ENCODE measurements at regions not wholly inside any gene's neighbourhood (a gene's known extent, or its start where the extent isn't known, plus 50 kb on each side); places are given as distances from the start of the nearest gene placed in this dataset.
"Not testable (repeated sequence)": the region's sequence is repeated elsewhere in the genome, so short reads cannot be mapped to it uniquely, and the experiment has no call there.

DNA sequence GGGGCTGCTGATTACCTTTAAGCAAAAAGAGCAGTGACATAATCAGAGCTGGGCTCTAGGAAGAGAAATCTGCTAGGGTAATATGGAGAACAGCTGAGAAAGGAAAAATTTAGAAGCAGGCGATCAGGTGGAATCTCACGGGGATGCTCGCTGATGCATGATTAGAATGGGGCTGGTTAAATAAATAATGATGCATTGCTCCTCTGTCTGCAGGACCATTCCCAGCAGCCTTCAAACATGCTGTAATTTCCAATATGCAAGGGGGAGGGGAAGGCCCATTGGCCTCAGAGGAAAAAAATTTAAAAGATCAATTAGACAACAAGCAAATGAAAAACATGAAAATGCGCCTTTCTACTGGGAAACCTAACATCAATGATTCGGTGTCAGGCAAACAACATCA is 65.6 kb upstream of the C10orf90 start:
- no peak overlapping the region for H3K27ac ChIP-seq (ENCODE audit: low read depth in 1 of 2, low read length in 1 of 2)
- peaks cover 0 to 2% of the 10 kb centered on the region in 2 donors for H3K9me3 ChIP-seq (ENCODE audit: control insufficient read depth in 2 of 2, insufficient read depth in 1 of 2, low read length in 1 of 2)
- no peaks in the 10 kb centered on the region for H3K36me3 ChIP-seq (ENCODE audit: control insufficient read depth in 2 of 2, insufficient read depth in 2 of 2, low read length in 1 of 2)
- 95% methylated on average over 5 of the region's 5 CpGs for WGBS
- H3K4me1 ChIP-seq (ENCODE audit: control insufficient read depth in 2 of 2, insufficient read depth in 2 of 2, low read length in 2 of 2) = peaks cover 0 to 3% of the 10 kb centered on the region in 2 donors
- no peak for DNase-seq (ENCODE audit: low read depth in 6 of 9, low spot score in 9 of 9)
- no peak overlapping the region for H3K4me3 ChIP-seq (ENCODE audit: low read length in 2 of 2)
- H3K27me3 ChIP-seq (ENCODE audit: control insufficient read depth in 2 of 2, insufficient read depth in 1 of 2, low read length in 1 of 2) = no peaks in the 10 kb centered on the region

- Histone ChIP-seq H3K27ac (ENCODE audit: low read depth in 1 of 2, low read length in 1 of 2) (no peak overlapping the region), H3K4me3 (ENCODE audit: low read length in 2 of 2) (no peak overlapping the region), H3K27me3 (ENCODE audit: control insufficient read depth in 2 of 2, insufficient read depth in 1 of 2, low read length in 1 of 2) (no peaks in the 10 kb centered on the region), H3K36me3 (ENCODE audit: control insufficient read depth in 2 of 2, insufficient read depth in 2 of 2, low read length in 1 of 2) (no peaks in the 10 kb centered on the region), H3K9me3 (ENCODE audit: control insufficient read depth in 2 of 2, insufficient read depth in 1 of 2, low read length in 1 of 2) (peaks cover 0 to 2% of the 10 kb centered on the region in 2 donors), H3K4me1 (ENCODE audit: control insufficient read depth in 2 of 2, insufficient read depth in 2 of 2, low read length in 2 of 2) (peaks cover 0 to 3% of the 10 kb centered on the region in 2 donors)
- WGBS = 85% methylated on average over 2 of the region's 2 CpGs
- no peak for DNase-seq (ENCODE audit: low read depth in 6 of 9, low spot score in 9 of 9)
Observed at GRCh38 chr10:126736727-126737126, 66.2 kb upstream of the C10orf90 start.

- Histone ChIP-seq H3K9me3 (ENCODE audit: control insufficient read depth in 2 of 2, insufficient read depth in 1 of 2, low read length in 1 of 2) (no peaks in the 10 kb centered on the region), H3K4me1 (ENCODE audit: control insufficient read depth in 2 of 2, insufficient read depth in 2 of 2, low read length in 2 of 2) (peaks cover 0 to 3% of the 10 kb centered on the region in 2 donors), H3K4me3 (ENCODE audit: low read length in 2 of 2) (no peak overlapping the region), H3K27me3 (ENCODE audit: control insufficient read depth in 2 of 2, insufficient read depth in 1 of 2, low read length in 1 of 2) (no peaks in the 10 kb centered on the region), H3K27ac (ENCODE audit: low read depth in 1 of 2, low read length in 1 of 2) (no peak overlapping the region), H3K36me3 (ENCODE audit: control insufficient read depth in 2 of 2, insufficient read depth in 2 of 2, low read length in 1 of 2) (no peaks in the 10 kb centered on the region)
- WGBS = 95% methylated on average over 4 of the region's 4 CpGs
- DNase-seq (ENCODE audit: low read depth in 6 of 9, low spot score in 9 of 9) = no peak
Observed at GRCh38 chr10:126738001-126738400, 67.5 kb upstream of the C10orf90 start.

- no peak overlapping the region for H3K27ac ChIP-seq (ENCODE audit: low read depth in 1 of 2, low read length in 1 of 2)
Observed at GRCh38 chr10:126744571-126744970, 74.1 kb upstream of the C10orf90 start.

DNA sequence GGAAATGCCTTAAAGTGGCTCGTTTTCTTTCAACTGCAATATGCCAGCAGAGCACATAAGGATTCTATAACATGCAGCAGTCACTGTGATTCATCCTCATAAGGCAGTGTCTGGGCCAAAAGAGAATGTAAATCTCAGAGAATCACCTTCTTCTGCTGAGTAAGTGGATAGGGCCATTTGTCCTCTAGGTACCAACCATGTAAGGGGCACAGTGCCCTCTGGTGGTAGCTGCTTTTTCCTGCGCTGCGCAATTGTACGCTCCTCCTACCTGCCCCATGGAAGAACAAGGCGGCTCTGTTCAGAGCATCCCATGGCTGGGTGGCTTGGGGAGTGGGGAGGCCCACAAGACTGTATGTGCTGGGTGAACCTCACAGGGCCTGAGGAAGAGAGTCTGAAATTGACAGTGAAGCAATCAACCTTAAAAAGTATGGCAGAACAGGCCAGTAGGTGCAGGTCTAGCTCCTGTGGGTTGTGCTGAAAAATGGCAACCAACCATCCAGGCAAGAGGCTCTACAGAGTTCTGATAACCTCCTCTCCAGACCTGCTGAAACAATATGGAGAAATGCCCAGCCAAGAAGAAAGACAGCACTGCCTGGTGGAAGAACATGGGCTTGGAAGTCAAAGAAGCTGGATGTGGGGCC is 78.6 kb upstream of the C10orf90 start:
- Histone ChIP-seq H3K27me3 (ENCODE audit: control insufficient read depth in 2 of 2, insufficient read depth in 1 of 2, low read length in 1 of 2) (no peaks in the 10 kb centered on the region), H3K27ac (ENCODE audit: low read depth in 1 of 2, low read length in 1 of 2) (no peak overlapping the region), H3K36me3 (ENCODE audit: control insufficient read depth in 2 of 2, insufficient read depth in 2 of 2, low read length in 1 of 2) (no peaks in the 10 kb centered on the region), H3K4me3 (ENCODE audit: low read length in 2 of 2) (no peak overlapping the region), H3K9me3 (ENCODE audit: control insufficient read depth in 2 of 2, insufficient read depth in 1 of 2, low read length in 1 of 2) (no peaks in the 10 kb centered on the region), H3K4me1 (ENCODE audit: control insufficient read depth in 2 of 2, insufficient read depth in 2 of 2, low read length in 2 of 2) (no peaks in the 10 kb centered on the region)
- DNase-seq (ENCODE audit: low read depth in 6 of 9, low spot score in 9 of 9) = peak in 7 of 9 donors; percentile 22 to 60 (median 32)
- WGBS = 21% methylated on average over 5 of the region's 5 CpGs

More at GRCh38 chr10:126744571-126744970, 74.1 kb upstream of the C10orf90 start:
- DNase-seq (ENCODE audit: low read depth in 6 of 9, low spot score in 9 of 9) = no peak
- no peaks in the 10 kb centered on the region for H3K4me1 ChIP-seq (ENCODE audit: control insufficient read depth in 2 of 2, insufficient read depth in 2 of 2, low read length in 2 of 2)
- no peak overlapping the region for H3K4me3 ChIP-seq (ENCODE audit: low read length in 2 of 2)
- H3K9me3 ChIP-seq (ENCODE audit: control insufficient read depth in 2 of 2, insufficient read depth in 1 of 2, low read length in 1 of 2) = no peaks in the 10 kb centered on the region
- WGBS = 93% methylated on average over 1 of the region's 1 CpG
- no peaks in the 10 kb centered on the region for H3K27me3 ChIP-seq (ENCODE audit: control insufficient read depth in 2 of 2, insufficient read depth in 1 of 2, low read length in 1 of 2)
- H3K36me3 ChIP-seq (ENCODE audit: control insufficient read depth in 2 of 2, insufficient read depth in 2 of 2, low read length in 1 of 2) = no peaks in the 10 kb centered on the region

DNA sequence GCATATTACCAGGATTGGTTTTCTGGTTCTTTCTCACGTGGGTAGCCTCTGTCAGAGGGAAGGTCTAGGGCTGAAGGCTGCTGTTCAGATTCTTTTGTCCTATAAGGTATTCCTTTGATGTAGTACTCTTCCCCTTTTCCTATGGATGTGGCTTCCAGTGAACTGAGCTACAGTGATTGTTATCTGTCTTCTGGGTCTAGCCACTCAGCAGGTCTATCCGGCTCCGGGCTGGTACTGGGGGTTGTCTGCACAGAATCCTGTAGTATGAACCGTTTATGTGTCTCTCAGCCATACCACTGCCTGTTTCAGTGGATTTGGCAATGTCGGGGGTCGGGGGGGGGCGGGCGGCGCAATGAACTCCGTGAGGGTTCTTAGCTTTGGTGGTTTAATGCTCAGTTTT is 84.5 kb upstream of the C10orf90 start:
- H3K4me1 ChIP-seq (ENCODE audit: control insufficient read depth in 2 of 2, insufficient read depth in 2 of 2, low read length in 2 of 2) = no peaks in the 10 kb centered on the region
- DNase-seq (ENCODE audit: low read depth in 6 of 9, low spot score in 9 of 9) = no peak
- whole genome bisulfite sequencing = 75% methylated on average over 10 of the region's 10 CpGs
- no peaks in the 10 kb centered on the region for H3K36me3 ChIP-seq (ENCODE audit: control insufficient read depth in 2 of 2, insufficient read depth in 2 of 2, low read length in 1 of 2)
- no peak overlapping the region for H3K27ac ChIP-seq (ENCODE audit: low read depth in 1 of 2, low read length in 1 of 2)
- H3K27me3 ChIP-seq (ENCODE audit: control insufficient read depth in 2 of 2, insufficient read depth in 1 of 2, low read length in 1 of 2) = no peaks in the 10 kb centered on the region
- H3K4me3 ChIP-seq (ENCODE audit: low read length in 2 of 2) = no peak overlapping the region
- no peaks in the 10 kb centered on the region for H3K9me3 ChIP-seq (ENCODE audit: control insufficient read depth in 2 of 2, insufficient read depth in 1 of 2, low read length in 1 of 2)

- WGBS = 100% methylated on average over 1 of the region's 1 CpG
- Histone ChIP-seq H3K36me3 (ENCODE audit: control insufficient read depth in 2 of 2, insufficient read depth in 2 of 2, low read length in 1 of 2) (no peaks in the 10 kb centered on the region), H3K4me3 (ENCODE audit: low read length in 2 of 2) (no peak overlapping the region), H3K27me3 (ENCODE audit: control insufficient read depth in 2 of 2, insufficient read depth in 1 of 2, low read length in 1 of 2) (no peaks in the 10 kb centered on the region), H3K4me1 (ENCODE audit: control insufficient read depth in 2 of 2, insufficient read depth in 2 of 2, low read length in 2 of 2) (no peaks in the 10 kb centered on the region), H3K9me3 (ENCODE audit: control insufficient read depth in 2 of 2, insufficient read depth in 1 of 2, low read length in 1 of 2) (no peaks in the 10 kb centered on the region), H3K27ac (ENCODE audit: low read depth in 1 of 2, low read length in 1 of 2) (no peak overlapping the region)
- DNase-seq (ENCODE audit: low read depth in 6 of 9, low spot score in 9 of 9) = no peak
Observed at GRCh38 chr10:126758867-126759266, 88.4 kb upstream of the C10orf90 start.

DNA sequence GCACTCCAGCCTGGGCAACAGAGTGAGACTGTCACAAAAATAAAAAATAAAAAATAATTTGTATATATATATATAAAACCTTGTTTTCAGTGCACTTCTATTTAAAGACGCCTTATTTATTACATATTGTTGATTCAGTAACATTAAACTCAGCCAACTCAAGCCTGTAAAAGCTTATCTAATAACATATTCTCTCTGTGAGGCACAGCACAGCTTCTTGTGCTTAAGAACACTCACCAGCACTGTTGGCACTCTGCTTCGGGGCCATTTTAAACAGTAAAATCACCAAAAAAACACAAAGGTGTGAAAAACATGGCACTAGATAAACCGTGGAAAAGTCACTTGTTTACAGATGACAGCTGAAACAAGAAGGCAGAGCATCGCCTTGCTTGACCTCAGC is 89.0 kb upstream of the C10orf90 start:
- H3K27ac ChIP-seq (ENCODE audit: low read depth in 1 of 2, low read length in 1 of 2) = no peak overlapping the region
- DNase-seq (ENCODE audit: low read depth in 6 of 9, low spot score in 9 of 9) = no peak
- H3K4me3 ChIP-seq (ENCODE audit: low read length in 2 of 2) = no peak overlapping the region
- no peaks in the 10 kb centered on the region for H3K4me1 ChIP-seq (ENCODE audit: control insufficient read depth in 2 of 2, insufficient read depth in 2 of 2, low read length in 2 of 2)
- no peaks in the 10 kb centered on the region for H3K9me3 ChIP-seq (ENCODE audit: control insufficient read depth in 2 of 2, insufficient read depth in 1 of 2, low read length in 1 of 2)
- 92% methylated on average over 4 of the region's 4 CpGs for WGBS
- no peaks in the 10 kb centered on the region for H3K27me3 ChIP-seq (ENCODE audit: control insufficient read depth in 2 of 2, insufficient read depth in 1 of 2, low read length in 1 of 2)
- no peaks in the 10 kb centered on the region for H3K36me3 ChIP-seq (ENCODE audit: control insufficient read depth in 2 of 2, insufficient read depth in 2 of 2, low read length in 1 of 2)

- not testable (repeated sequence) for H3K4me3 ChIP-seq (ENCODE audit: low read length in 2 of 2); H3K4me1 ChIP-seq (ENCODE audit: control insufficient read depth in 2 of 2, insufficient read depth in 2 of 2, low read length in 2 of 2); H3K27me3 ChIP-seq (ENCODE audit: control insufficient read depth in 2 of 2, insufficient read depth in 1 of 2, low read length in 1 of 2); H3K9me3 ChIP-seq (ENCODE audit: control insufficient read depth in 2 of 2, insufficient read depth in 1 of 2, low read length in 1 of 2); H3K27ac ChIP-seq (ENCODE audit: low read depth in 1 of 2, low read length in 1 of 2); DNase-seq (ENCODE audit: low read depth in 6 of 9, low spot score in 9 of 9); H3K36me3 ChIP-seq (ENCODE audit: control insufficient read depth in 2 of 2, insufficient read depth in 2 of 2, low read length in 1 of 2)
- WGBS = 64% methylated on average over 6 of the region's 6 CpGs
Observed at GRCh38 chr10:126766646-126767045, 96.2 kb upstream of the C10orf90 start.
